WTC11 (cell line): ENCODE measurements at regions not wholly inside any gene's neighbourhood (a gene's known extent, or its start where the extent isn't known, plus 50 kb on each side); places are given as distances from the start of the nearest gene placed in this dataset.

Experiments used
- KAT7 ChIP-seq: sonication (generic); formaldehyde crosslinking; IDR thresholded peaks from 2 replicates; pipeline ENCODE4 v1.8.1; 2023; ENCODE audit warnings: missing genetic modification reagents, mild to moderate bottlenecking, borderline replicate concordance
- TF ChIP-seq, protein P1 (sequence below): fragments of 200-600 bp; IDR thresholded peaks from 2 replicates; pipeline ENCODE4 v1.8.0; 2022; ENCODE audit warnings: antibody characterized with exemption
- TF ChIP-seq, protein P2 (sequence below): sonication (generic); formaldehyde crosslinking; IDR thresholded peaks from 2 replicates; pipeline ENCODE4 v1.8.1; 2023; ENCODE audit warnings: mild to moderate bottlenecking, missing genetic modification reagents, moderate library complexity

DNA sequence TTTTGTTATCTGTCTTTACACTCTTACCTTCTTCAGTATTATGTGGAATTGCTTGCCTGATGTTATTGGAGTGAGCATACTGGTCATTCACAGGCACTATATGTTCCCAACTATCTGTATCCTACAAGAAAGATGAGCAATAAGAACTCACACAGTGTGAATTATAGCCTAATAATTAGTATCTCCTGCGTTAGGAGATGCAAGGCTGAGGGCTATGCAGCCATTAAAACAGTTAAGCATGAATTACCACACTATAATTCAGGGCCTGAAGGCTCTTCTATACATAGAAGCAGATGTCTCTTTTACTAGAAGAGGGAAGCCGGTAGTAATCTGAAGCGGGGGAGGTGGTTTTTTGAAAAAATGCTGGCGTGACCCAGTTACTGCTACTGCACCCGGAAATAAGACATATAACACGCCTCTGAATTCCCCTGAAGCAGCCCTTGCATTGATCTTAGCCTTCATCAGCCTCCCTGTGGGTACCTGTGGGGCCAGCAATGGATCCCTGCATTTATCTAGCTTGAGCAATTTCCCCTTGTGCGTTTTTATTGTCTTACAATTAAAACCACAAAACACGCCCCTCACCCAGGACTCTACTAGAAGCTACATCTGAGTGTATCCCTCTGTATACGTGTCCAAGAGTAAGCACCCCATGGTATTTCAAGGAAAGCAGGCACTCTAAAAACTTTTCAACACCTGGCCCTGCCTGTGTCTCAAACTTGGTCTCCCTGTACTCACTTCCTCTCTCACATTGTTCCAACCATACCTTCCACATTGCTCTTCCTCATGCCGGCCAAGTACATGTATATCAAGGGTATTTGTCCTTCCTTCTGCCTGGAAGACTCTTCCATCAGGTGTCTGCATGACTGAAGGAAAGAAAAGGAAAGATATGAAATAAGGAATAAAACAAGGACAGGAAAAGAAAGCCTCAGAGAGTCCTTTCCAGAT is 210.9 kb upstream of the ARID2 start:
- TF ChIP-seq, protein P1, sequence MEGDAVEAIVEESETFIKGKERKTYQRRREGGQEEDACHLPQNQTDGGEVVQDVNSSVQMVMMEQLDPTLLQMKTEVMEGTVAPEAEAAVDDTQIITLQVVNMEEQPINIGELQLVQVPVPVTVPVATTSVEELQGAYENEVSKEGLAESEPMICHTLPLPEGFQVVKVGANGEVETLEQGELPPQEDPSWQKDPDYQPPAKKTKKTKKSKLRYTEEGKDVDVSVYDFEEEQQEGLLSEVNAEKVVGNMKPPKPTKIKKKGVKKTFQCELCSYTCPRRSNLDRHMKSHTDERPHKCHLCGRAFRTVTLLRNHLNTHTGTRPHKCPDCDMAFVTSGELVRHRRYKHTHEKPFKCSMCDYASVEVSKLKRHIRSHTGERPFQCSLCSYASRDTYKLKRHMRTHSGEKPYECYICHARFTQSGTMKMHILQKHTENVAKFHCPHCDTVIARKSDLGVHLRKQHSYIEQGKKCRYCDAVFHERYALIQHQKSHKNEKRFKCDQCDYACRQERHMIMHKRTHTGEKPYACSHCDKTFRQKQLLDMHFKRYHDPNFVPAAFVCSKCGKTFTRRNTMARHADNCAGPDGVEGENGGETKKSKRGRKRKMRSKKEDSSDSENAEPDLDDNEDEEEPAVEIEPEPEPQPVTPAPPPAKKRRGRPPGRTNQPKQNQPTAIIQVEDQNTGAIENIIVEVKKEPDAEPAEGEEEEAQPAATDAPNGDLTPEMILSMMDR: no peak
- TF ChIP-seq, protein P2, sequence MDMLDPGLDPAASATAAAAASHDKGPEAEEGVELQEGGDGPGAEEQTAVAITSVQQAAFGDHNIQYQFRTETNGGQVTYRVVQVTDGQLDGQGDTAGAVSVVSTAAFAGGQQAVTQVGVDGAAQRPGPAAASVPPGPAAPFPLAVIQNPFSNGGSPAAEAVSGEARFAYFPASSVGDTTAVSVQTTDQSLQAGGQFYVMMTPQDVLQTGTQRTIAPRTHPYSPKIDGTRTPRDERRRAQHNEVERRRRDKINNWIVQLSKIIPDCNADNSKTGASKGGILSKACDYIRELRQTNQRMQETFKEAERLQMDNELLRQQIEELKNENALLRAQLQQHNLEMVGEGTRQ (CRISPR knock-in tag): no peak
- no peak for TF ChIP-seq KAT7
